Testis (tissue), 2 donors: ENCODE measurements at regions not wholly inside any gene's neighbourhood (a gene's known extent, or its start where the extent isn't known, plus 50 kb on each side); places are given as distances from the start of the nearest gene placed in this dataset.

Experiments
- CTCF ChIP-seq, 3 experiments: fragments of 450-650 bp in 2 of 3; fragments of 200-600 bp in 1 of 3; sonication (generic) in 1 of 3; IDR thresholded peaks; one replicate each; pipeline ENCODE4 v1.5.1; 2016 to 2019; ENCODE audit warnings: antibody characterized with exemption in 3 of 3, mild to moderate bottlenecking in 2 of 3, moderate library complexity in 1 of 3
- POLR2A ChIP-seq: fragments of 450-650 bp; IDR thresholded peaks from one replicate; pipeline ENCODE4 v1.6.1; 2017; ENCODE audit warnings: antibody characterized with exemption, mild to moderate bottlenecking, moderate library complexity

GRCh38 chr15:77732514-77733335 is 100.0 kb upstream of the LINGO1 start:
- TF ChIP-seq CTCF (IDR thresholded peaks at IDR 0.05), result no peak
- TF ChIP-seq POLR2A, result no peak
